Suprapubic skin (tissue), 4 donors: ENCODE measurements at regions not wholly inside any gene's neighbourhood (a gene's known extent, or its start where the extent isn't known, plus 50 kb on each side); places are given as distances from the start of the nearest gene placed in this dataset.
A peak's percentile ranks its signal among the peaks of the same experiment; 100 is the strongest.

ENCODE experiments used
- DNase-seq, 2 donors: peaks; one replicate each; pipeline ENCODE4 v3.0.0-alpha.2; 2019; ENCODE audit warnings: low spot score in 2 of 2
- H3K27ac ChIP-seq: fragments of 200-600 bp; sonication (generic); one replicate; pipeline ENCODE4 v1.5.1; 2019
- H3K27me3 ChIP-seq: fragments of 200-600 bp; sonication (generic); one replicate; pipeline ENCODE4 v1.5.1; 2019
- H3K36me3 ChIP-seq: fragments of 200-600 bp; sonication (generic); one replicate; pipeline ENCODE4 v1.5.1; 2019
- H3K4me1 ChIP-seq: fragments of 200-600 bp; sonication (generic); one replicate; pipeline ENCODE4 v1.5.1; 2019
- H3K4me3 ChIP-seq: fragments of 200-600 bp; sonication (generic); one replicate; pipeline ENCODE4 v1.5.1; 2019; ENCODE audit warnings: mild to moderate bottlenecking
- H3K9me3 ChIP-seq: fragments of 200-600 bp; sonication (generic); one replicate; pipeline ENCODE4 v1.5.1; 2019
- CTCF ChIP-seq, 2 donors: fragments of 200-600 bp in 1 of 2; fragments of 450-650 bp in 1 of 2; sonication (generic) in 1 of 2; IDR thresholded peaks; one replicate each; pipeline ENCODE4 v1.5.1; 2016 to 2019; ENCODE audit warnings: antibody characterized with exemption in 2 of 2, mild to moderate bottlenecking in 1 of 2, moderate library complexity in 1 of 2
- EP300 ChIP-seq: sonication (generic); formaldehyde crosslinking; IDR thresholded peaks from one replicate; pipeline ENCODE4 v1.6.1; 2017; ENCODE audit warnings: antibody characterized with exemption
- POLR2A ChIP-seq, 2 donors: fragments of 450-650 bp; IDR thresholded peaks; one replicate each; pipeline ENCODE4 v1.6.1; 2017; ENCODE audit warnings: antibody characterized with exemption in 2 of 2, mild to moderate bottlenecking in 2 of 2, moderate library complexity in 2 of 2
- POLR2AphosphoS5 ChIP-seq, 3 donors: sonication (generic); formaldehyde crosslinking; IDR thresholded peaks; one replicate each; pipeline ENCODE4 v1.6.1; 2017; ENCODE audit warnings: antibody characterized with exemption in 3 of 3
- WGBS: methylation state at CpG from one replicate; pipeline ENCODE4 v1.1.5; 2018; 5-methylcytosine and 5-hydroxymethylcytosine counted together

DNA sequence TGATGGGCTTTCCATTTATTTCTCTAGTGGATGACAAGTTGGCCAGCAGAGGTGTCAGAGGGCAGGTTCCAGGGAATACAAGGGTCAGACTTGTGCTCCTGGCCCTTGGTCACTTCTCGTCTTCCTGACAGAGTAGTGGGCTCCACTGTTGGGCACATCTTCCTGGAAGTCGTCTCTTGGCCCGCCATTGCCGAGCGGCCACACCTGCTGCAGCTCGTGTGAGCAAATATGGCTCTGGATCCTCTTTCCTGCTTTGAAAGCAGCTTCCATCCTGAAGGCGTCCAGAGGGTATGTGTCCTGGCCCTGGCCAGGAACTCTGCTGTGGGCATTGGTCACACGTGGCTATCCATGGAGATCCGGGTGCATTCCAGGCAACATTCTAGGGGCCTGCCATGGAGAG lies 100.2 kb downstream of the SNRPN start:
- Histone ChIP-seq H3K4me3 (no peak overlapping the region), H3K27me3 (no peaks in the 10 kb centered on the region), H3K9me3 (peaks cover 98% of the 10 kb centered on the region), H3K27ac (no peak overlapping the region), H3K4me1 (no peaks in the 10 kb centered on the region), H3K36me3 (peaks cover 95% of the 10 kb centered on the region)
- DNase-seq: no peak
- TF ChIP-seq POLR2A (IDR thresholded peaks at IDR 0.05): no peak
- WGBS: 91% methylated on average over 9 of the region's 9 CpGs

- no peak for TF ChIP-seq POLR2AphosphoS5 (IDR thresholded peaks at IDR 0.05)
- no peak for TF ChIP-seq CTCF (IDR thresholded peaks at IDR 0.05)
- TF ChIP-seq POLR2A (IDR thresholded peaks at IDR 0.05): no peak
- TF ChIP-seq EP300: no peak
- Histone ChIP-seq H3K27me3 (no peaks in the 10 kb centered on the region), H3K27ac (no peak overlapping the region), H3K36me3 (peaks cover 97% of the 10 kb centered on the region), H3K4me3 (no peak overlapping the region), H3K4me1 (no peaks in the 10 kb centered on the region), H3K9me3 (peaks cover 98% of the 10 kb centered on the region)
- whole genome bisulfite sequencing: 80% methylated on average over 7 of the region's 9 CpGs
- DNase-seq: peak in 1 of 2 donors; percentile 31
These were observed 100.7 kb downstream of the SNRPN start for GRCh38 chr15:25055356-25056068.

GRCh38 chr15:25056484-25057425 lies 102.0 kb downstream of the SNRPN start:
- peak; percentile 54 to 61 for DNase-seq
- WGBS: 91% methylated on average over 17 of the region's 20 CpGs
- peaks cover 97% of the 10 kb centered on the region for H3K9me3 ChIP-seq
- H3K27ac ChIP-seq: no peak overlapping the region
- no peak overlapping the region for H3K4me3 ChIP-seq
- H3K27me3 ChIP-seq: no peaks in the 10 kb centered on the region
- no peak for TF ChIP-seq POLR2A (IDR thresholded peaks at IDR 0.05)
- TF ChIP-seq CTCF (IDR thresholded peaks at IDR 0.05): no peak
- no peak for TF ChIP-seq EP300
- no peak for TF ChIP-seq POLR2AphosphoS5 (IDR thresholded peaks at IDR 0.05)
- peaks cover 100% of the 10 kb centered on the region for H3K36me3 ChIP-seq
- H3K4me1 ChIP-seq: no peaks in the 10 kb centered on the region

- TF ChIP-seq CTCF (IDR thresholded peaks at IDR 0.05) (no peak), POLR2AphosphoS5 (IDR thresholded peaks at IDR 0.05) (no peak), POLR2A (IDR thresholded peaks at IDR 0.05) (no peak), EP300 (no peak)
- WGBS: 90% methylated on average over 6 of the region's 7 CpGs
- Histone ChIP-seq H3K9me3 (peaks cover 97% of the 10 kb centered on the region), H3K27ac (no peak overlapping the region), H3K4me3 (no peak overlapping the region), H3K4me1 (no peaks in the 10 kb centered on the region), H3K27me3 (no peaks in the 10 kb centered on the region), H3K36me3 (peaks cover 100% of the 10 kb centered on the region)
- peak; percentile 34 to 68 for DNase-seq
These were observed 102.8 kb downstream of the SNRPN start for GRCh38 chr15:25057574-25057973.

GRCh38 chr15:25058080-25058785 lies 103.4 kb downstream of the SNRPN start:
- Histone ChIP-seq H3K27ac (no peak overlapping the region), H3K36me3 (peaks cover 100% of the 10 kb centered on the region), H3K4me3 (no peak overlapping the region), H3K9me3 (peaks cover 96% of the 10 kb centered on the region), H3K27me3 (no peaks in the 10 kb centered on the region), H3K4me1 (no peaks in the 10 kb centered on the region)
- peak; percentile 41 to 55 for DNase-seq
- 91% methylated on average over 17 of the region's 18 CpGs for WGBS
- TF ChIP-seq EP300 (no peak), POLR2AphosphoS5 (IDR thresholded peaks at IDR 0.05) (no peak), CTCF (IDR thresholded peaks at IDR 0.05) (no peak), POLR2A (IDR thresholded peaks at IDR 0.05) (no peak)
